ENCODE measurements at regions not wholly inside any gene's neighbourhood (a gene's known extent, or its start where the extent isn't known, plus 50 kb on each side); places are given as distances from the start of the nearest gene placed in this dataset.
"Not testable (repeated sequence)": the region's sequence is repeated elsewhere in the genome, so short reads cannot be mapped to it uniquely, and the experiment has no call there.

DNA sequence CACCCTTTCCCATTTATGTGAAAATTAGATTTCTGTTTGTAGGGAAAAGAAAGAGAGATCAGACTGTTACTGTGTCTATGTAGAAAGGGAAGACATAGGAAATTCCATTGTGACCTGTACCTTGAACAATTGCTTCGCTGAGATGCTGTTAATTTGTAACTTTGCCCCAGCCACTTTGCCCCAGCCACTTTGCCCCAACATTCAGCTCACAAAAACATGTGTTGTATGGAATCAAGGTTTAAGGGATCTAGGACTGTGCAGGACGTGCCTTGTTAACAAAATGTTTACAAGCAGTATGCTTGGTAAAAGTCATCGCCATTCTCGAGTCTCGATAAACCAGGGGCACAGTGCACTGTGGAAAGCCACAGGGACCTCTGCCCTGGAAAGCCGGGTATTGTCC is 193.5 kb downstream of the CCDC74A start:
- TF ChIP-seq, protein P1, sequence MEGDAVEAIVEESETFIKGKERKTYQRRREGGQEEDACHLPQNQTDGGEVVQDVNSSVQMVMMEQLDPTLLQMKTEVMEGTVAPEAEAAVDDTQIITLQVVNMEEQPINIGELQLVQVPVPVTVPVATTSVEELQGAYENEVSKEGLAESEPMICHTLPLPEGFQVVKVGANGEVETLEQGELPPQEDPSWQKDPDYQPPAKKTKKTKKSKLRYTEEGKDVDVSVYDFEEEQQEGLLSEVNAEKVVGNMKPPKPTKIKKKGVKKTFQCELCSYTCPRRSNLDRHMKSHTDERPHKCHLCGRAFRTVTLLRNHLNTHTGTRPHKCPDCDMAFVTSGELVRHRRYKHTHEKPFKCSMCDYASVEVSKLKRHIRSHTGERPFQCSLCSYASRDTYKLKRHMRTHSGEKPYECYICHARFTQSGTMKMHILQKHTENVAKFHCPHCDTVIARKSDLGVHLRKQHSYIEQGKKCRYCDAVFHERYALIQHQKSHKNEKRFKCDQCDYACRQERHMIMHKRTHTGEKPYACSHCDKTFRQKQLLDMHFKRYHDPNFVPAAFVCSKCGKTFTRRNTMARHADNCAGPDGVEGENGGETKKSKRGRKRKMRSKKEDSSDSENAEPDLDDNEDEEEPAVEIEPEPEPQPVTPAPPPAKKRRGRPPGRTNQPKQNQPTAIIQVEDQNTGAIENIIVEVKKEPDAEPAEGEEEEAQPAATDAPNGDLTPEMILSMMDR (IDR thresholded peaks at IDR 0.05) = not testable (repeated sequence)
- TF ChIP-seq POLR2A (IDR thresholded peaks at IDR 0.05) = not testable (repeated sequence)
